GM21381 (cell line): ENCODE measurements at regions not wholly inside any gene's neighbourhood (a gene's known extent, or its start where the extent isn't known, plus 50 kb on each side); places are given as distances from the start of the nearest gene placed in this dataset.
"Not testable (repeated sequence)": the region's sequence is repeated elsewhere in the genome, so short reads cannot be mapped to it uniquely, and the experiment has no call there.

Source experiments
- ATAC-seq: cut with Tn5 transposase; IDR thresholded peaks from one replicate; pipeline ENCODE4 v1.9.1; 2021; ENCODE audit warnings: mild to moderate bottlenecking, moderate library complexity; ENCODE audit not compliant: unreplicated experiment

GRCh38 chr12:9450127-9450567 lies 157.6 kb downstream of the KLRB1 start:
- not testable (repeated sequence) for ATAC-seq

DNA sequence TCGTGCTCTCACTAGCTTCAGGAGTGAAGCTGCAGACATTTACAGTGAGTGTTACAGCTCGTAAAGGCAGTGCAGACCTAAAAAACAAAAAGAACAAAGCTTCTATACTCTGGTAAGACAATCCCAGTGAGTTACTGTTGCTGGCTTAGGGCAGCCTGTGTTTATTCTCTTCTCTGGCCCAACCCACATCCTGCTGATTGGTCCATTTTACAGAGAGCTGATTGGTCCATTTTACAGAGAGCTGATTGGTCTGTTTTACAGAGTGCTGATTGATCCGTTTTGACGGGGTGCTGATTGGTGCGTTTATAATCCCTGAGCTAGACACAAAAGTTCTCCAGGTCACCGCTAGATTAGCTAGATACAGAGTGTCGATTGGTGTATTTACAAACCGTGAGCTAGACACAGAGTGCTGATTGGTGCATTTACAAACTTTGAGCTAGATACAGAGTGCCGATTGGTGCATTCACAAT lies 158.0 kb downstream of the KLRB1 start:
- ATAC-seq = not testable (repeated sequence)

DNA sequence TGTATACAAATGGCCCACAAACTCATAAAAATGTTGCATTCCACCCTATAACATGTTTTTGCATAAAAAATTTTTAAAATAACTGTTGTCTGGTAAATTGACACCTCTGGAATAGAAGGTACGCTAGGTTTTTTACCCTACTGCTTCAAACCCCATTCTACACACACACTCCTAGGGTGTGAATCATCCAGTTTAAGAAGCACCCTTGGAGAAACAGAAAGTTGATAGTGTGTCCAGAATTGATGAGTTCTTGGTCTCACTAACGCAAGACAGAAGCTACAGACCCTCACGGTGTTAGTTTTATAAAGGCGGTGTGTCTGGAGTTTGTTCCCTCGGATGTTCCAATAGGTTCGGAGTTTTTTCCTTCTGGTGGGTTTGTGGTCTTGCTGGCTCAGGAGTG lies 158.5 kb downstream of the KLRB1 start:
- no peak for ATAC-seq

DNA sequence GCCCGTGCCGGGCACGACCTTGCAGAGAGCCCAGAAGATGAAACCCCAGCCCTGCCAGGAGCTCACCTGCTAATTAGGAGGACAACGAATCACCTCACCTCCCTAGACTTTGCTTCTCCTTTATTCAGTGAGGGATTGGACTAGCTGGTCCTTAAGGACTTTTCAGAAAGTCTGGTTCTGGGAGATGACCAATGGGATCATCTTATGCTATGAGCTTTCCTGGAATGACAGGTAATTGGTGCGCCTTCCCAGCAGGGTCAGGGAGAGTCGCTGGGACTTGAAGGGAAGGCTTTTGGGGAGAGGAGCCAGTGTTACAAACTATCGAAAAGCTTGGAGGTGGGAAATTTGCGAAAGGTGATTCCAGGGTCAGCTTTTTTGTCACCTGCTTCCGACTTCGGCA lies 159.1 kb downstream of the KLRB1 start:
- ATAC-seq = not testable (repeated sequence)

- peak; percentile 64 for ATAC-seq
Observed at GRCh38 chr12:9447791-9448614, 159.7 kb downstream of the KLRB1 start.

DNA sequence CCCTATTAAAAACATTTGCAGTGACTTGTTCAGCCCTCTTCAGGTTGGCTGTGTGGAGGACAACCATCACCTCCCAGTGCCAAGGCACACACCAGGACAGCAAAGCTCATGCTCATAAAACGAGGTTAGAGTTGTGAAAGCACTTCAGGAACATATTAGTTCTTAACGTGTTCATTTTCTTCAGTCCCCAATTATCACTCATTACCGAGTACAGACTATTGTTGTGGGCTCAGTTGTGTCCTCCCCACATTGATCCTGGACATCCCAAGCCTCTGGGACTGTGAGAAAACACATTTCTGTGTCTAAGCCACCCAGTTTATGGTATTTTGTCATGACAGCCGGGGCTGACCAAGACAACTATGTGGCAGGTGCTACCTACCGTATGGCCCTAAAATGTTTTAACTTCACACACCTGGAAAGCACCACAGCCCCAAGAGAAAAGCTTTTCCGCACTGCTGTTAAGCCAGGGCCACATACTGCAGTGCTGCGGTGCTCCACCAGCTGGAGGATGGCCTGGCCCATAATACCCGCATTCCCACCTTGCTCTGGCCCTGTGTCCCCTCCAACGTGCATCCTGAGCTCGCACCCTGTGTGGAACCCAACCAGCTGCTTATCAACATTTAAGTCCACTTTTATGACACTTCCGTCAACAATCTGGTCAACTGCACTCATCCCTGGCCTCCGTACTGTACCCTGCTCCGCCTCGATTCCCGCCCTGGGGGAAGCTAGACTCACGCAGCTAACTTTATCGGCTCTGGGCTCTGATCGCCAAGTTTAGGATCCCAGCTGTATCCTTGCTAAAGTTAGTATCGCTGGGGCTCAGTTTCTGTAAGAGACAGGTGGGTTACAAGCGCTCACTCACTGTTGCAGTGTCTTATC lies 160.6 kb downstream of the KLRB1 start:
- peak; percentile 22 for ATAC-seq

GRCh38 chr12:9440428-9440827 lies 167.3 kb downstream of the KLRB1 start:
- not testable (repeated sequence) for ATAC-seq

DNA sequence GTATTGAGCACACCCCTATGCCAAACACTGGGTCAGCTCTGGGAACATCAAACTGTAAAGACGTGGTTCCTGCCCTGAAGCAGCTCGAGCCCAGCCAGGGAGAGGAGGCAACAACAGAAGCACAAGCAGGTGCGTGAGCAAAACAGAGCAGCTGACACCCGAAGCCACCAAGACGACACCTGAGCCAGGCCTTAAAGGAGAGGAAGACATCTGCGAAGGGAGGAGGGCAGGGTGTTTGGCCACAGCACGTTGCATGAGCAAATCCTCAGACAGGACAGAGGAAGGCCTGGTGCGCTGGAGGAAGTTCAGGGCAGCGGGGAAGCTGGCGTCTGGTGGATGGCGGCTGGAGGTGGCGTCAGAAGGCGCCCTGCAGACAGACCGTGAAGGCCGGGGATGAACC lies 172.0 kb downstream of the KLRB1 start:
- not testable (repeated sequence) for ATAC-seq

- not testable (repeated sequence) for ATAC-seq
Observed at GRCh38 chr12:9430385-9430784, 177.3 kb downstream of the KLRB1 start.

DNA sequence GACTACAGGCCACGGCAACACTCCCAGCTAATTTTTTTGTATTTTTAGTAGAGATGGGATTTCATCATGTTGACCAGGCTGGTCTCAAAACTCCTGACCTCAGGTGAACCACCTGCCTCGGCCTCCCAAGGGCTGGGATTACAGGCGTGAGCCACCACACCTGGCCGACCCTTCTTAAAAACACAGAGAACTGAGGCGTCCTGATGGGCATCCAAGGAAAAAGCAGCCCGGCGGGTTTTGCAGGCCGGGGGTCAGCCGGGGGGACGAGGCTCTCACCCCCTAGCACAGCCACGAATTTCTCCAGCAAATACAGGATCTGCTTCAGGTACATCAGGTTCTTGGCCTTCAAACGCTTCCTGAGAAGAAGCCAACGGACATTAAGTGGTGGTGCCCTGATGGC lies 178.9 kb downstream of the KLRB1 start:
- not testable (repeated sequence) for ATAC-seq

DNA sequence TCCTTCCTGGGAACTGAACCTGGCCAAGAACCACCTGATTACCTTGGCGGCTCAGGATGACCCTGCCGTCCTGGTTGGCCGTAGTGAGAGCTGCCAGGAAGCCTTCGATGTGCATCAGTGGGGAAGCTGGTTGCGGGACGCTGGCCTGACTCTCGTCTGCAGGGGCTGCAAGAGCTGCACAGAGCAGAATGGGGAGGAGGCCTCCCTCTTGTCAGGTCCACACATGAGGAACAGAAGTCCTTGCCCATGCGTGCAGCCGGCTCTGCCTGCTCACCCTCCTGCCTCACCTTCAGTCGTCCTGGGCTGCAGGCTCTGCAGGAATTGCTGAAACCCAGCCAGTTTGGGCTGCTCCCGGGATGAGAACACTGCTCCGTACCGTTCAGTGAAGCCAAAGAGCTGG lies 182.3 kb downstream of the KLRB1 start:
- ATAC-seq = not testable (repeated sequence)

DNA sequence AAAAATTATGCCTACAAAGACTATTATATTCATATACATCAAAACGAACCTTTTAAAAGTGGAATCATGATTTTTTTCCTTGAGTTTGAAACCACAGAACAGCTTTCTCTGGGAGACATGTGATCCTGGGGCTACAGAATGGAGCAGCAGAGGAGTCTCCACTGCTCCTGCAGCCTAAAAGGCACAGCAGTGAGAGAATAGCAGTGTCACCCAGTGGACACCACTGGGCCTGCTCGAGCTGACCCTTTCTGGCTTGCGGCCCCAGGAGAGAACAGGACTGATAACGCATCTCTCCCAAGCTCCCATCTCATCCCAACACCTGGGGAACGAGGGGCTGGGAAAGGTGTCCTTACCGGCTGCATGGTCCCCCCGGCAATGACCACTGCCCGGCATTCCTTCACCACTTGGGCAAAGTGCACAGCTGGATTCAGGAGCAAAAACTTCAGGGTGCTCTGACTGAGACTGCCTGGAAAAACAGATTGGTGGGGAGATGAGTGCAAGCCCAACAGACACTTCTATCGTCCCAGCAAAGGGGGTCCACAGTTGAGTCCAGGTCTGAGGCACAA lies 183.5 kb downstream of the KLRB1 start:
- not testable (repeated sequence) for ATAC-seq

DNA sequence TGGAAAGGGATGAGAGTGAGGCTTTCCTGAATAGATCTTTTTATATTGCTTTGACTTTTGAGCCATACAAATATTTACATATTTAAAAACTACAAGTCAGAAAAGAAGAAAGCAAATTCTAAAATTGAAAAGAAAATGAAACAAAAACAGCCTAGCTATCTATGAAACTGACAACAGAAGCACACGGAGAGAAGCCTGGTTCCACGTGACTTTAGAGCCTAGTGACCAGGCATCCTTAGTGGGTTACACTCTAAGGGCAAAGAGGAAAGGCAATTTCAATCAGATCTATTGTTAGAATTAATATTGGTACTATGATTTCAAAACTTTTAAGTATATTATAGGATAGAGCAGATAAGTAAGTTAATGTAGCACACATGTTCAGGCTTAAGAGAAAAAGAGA lies 185.0 kb downstream of the KLRB1 start:
- ATAC-seq = not testable (repeated sequence)

GRCh38 chr12:9421520-9422086 lies 186.1 kb downstream of the KLRB1 start:
- ATAC-seq = not testable (repeated sequence)

- ATAC-seq = not testable (repeated sequence)
Observed at GRCh38 chr12:9420817-9421519, 186.7 kb downstream of the KLRB1 start.

DNA sequence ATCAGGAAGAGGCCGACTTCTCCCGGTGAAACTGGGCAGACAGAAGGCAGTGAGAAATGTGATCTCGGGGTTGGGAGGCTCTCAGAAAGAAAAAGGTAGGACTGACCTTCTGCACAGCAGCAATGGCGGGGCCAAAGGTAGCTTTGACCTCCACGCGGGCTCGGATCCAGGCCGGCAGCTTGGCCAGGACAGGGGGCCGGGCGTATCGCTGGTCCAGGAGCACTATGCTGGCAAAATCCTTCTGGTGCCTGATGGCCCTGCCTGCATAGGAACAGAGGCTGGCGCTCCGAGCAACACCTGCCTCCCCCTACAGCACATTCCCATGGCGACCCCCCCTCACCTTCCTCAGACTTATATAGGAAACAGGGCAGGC lies 189.1 kb downstream of the KLRB1 start:
- ATAC-seq = not testable (repeated sequence)

GRCh38 chr12:9417947-9418668 lies 189.6 kb downstream of the KLRB1 start:
- ATAC-seq = not testable (repeated sequence)

DNA sequence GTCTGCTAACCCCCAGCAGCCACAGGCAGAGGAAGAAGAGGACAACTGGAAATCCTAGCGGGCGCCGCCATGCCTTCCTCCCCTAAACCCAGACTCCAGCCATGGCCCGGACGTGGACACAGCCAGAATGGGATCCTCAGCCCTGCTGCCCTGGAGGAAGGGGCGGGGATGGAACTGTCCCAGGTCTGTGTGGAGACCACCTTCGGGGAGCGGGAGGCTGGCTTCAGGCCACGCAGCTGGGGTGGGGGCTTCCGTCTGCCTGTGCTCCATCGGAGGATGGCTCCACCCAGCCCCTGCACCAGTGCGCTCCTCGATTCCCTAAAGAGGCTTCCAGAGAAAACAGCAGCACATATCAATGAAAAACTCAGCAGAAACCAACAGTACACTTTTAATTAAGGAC lies 190.4 kb downstream of the KLRB1 start:
- ATAC-seq = not testable (repeated sequence)

DNA sequence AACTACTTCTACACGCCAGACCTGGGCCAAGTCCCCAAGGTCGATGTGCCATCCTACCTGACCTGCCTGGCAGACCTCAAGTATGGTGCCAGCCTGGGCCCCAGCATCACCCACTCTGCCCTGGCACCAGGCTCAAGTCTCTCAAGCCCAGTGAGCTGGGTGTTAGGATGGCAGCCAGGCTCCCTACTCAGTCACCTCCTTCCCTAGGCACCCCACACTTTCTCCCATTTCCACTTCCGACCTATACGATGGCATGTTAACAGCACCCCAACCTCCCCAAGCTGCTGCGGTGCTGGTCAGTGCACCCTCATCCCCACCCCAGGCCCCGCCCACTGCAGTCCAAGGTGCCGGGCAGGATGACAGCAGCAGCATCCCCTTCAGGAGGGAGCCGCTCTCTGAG lies 191.4 kb downstream of the KLRB1 start:
- not testable (repeated sequence) for ATAC-seq

GRCh38 chr12:9415898-9416297 lies 191.8 kb downstream of the KLRB1 start:
- ATAC-seq = not testable (repeated sequence)
